ENCODE measurements at regions not wholly inside any gene's neighbourhood (a gene's known extent, or its start where the extent isn't known, plus 50 kb on each side); places are given as distances from the start of the nearest gene placed in this dataset.

DNA sequence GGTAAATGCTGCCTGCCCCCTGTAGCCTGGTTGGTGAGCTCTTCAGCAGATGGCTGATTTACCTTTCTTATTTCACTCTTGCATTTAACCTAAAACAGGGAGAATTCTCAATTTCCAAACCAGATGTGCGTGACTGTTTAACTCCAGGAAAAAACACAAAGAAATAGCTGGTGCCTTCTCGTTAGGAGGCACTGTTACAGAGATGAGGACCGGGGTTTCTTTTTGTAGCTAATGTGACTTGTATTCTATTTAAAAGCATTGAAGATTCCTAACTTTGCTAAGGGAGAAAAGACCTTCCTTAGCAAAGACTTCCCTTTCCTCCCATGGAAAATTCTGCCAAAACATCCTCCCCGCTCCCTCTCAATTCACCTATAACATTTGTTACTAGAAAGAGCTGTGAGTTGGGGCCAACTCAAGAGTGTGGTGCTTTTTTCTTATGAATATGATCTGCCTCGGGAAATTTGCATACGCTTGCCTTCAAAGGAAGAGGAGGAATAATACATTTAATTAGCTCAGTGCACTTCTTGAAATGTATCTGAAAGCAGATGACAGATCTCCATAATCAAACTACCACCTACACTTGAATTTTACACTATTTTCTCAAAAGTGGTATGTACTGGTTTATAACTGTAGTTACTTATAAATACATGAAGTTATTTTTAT is 102.0 kb upstream of the ARID2 start:
- no peak for DNase-seq (ENCODE audit: low read depth)

DNA sequence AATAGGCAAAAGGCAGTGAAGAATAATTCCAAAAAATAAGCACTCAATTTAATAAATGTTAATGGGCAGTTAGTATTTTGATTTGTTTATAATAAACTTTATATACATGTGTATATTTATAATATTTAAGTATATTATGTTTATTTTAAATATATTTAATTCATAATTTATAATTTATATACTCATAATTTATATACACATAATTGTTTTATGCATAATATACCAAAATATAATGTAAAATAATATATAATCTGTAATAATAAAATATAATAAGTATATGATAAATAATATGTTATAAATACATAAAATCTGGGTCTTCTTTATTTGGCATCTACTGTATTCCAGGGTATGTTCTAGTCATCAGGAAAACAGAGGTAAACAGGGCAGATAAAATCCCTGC is 100.2 kb upstream of the ARID2 start:
- DNase-seq (ENCODE audit: low read depth) = no peak

DNA sequence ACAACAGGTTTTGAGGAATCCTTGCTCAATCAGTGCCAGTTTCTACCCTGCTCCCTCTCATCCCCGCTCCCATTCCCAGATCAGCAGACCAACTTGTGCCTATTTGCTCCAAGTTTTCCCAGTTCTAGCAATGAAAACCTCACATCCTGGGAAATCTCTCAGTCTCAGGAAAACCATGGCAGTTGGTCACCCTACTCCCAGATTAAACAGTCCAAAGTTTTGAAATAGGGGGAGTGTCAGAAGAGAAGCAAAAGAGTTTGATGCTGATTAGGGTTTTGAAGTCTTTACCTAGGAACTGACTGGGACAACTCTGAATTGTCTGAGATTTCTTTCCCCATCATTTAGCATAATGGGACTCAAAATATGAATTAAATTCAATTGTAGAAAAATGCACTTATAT is 95.8 kb upstream of the ARID2 start:
- DNase-seq (ENCODE audit: low read depth) = no peak

DNA sequence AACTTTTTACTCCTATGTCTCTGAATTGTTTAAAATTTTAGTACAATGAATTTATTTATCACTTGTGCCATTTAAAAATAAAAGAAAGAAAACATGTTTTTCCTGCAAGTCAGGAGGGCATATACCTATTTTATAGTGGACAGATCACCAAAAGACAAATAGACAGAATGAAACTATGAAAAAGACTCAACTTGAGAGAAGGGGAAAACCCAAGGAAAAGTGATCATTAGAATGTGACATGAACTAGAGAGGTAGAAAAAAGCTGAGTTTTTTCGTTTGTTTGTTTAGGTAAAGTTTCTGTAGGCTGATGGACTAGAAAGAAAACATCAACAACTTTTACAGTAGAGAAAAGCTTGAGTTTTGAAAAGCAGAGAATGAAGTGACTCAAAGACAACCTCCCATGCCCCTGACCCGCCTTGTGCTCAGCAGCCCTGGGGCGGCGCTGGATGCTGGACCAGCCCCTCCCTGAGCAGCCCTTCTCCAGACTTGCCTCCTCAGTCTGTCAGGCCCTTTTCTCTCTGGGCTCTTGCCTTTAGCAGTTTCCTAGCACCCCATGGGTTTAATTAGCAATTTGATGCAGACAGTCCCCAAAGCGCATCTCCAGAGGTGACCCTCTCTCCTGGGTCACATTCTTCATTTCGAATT is 95.1 kb upstream of the ARID2 start:
- no peak for DNase-seq (ENCODE audit: low read depth)

DNA sequence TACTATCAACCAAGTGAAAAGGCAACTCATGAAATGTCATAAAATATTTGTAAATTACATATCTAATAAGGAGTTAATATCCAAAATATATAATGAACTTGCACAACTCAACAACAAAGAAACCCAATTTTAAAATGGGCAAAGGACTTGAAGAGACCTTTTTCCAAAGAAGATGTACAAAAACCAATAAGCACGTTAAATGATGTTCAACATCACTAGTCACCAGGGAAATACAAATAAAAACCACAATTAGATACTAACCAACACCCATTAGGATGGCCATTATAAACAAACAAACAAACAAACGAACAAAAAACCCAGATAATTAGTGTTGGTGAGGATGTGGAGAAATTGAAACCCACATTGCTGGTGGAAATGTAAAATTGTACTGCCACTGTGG is 92.3 kb upstream of the ARID2 start:
- no peak for DNase-seq (ENCODE audit: low read depth)

DNA sequence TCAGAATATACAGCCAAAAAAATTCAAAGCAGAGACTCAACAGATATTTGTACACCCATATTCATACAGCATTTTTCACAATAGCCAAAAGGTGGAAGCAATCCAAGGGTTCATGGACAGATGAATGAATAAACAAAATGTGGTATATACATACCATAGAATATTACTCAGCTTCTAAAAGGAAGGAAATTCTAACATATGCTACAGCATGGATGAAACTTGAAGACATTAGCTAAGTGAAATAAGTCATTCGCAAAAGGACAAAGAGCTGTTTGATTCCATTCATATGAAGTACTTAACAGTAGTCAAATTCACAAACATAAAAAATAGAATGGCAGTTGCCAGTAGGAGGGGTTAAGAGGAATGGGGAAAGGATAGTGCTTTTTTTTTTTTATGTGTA is 91.8 kb upstream of the ARID2 start:
- no peak for DNase-seq (ENCODE audit: low read depth)

DNA sequence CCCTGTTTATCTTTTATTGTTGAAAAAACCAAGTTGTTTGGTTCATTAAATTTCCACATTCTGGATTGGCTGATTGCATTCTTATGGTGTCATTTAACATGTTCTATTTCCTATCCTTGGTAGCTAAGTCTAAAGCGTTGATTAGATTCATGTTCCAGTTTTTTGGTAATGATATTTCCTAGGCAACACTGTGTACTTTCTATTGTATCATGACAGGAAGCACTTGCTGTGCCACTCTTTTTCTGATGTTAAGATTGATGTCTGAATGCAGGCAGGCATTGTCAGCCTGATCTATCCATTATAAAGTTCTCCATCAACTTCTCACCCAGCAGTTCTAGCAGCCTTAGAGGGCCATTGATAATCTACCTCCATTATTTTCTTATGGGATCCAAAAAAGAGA is 91.1 kb upstream of the ARID2 start:
- DNase-seq (ENCODE audit: low read depth) = no peak

DNA sequence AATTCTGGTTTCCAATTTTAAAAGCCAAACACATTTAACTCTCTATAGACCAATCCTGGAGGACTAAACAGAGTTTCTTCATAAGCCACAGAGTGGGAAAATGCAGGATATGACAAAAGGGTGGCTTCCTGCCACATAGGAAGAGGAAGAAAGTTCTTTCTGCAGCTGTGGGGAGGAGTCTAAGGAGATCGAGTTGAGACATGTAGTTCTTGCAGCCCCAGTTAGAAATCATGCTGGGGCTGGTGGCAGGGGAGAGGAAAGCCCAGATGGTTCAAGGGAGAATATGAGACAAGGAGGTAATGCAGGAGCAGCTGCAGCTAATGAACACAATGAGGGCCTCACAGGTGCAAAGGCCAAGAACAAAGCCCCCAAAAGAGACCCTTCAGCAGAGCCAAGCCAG is 85.0 kb upstream of the ARID2 start:
- no peak for DNase-seq (ENCODE audit: low read depth)

DNA sequence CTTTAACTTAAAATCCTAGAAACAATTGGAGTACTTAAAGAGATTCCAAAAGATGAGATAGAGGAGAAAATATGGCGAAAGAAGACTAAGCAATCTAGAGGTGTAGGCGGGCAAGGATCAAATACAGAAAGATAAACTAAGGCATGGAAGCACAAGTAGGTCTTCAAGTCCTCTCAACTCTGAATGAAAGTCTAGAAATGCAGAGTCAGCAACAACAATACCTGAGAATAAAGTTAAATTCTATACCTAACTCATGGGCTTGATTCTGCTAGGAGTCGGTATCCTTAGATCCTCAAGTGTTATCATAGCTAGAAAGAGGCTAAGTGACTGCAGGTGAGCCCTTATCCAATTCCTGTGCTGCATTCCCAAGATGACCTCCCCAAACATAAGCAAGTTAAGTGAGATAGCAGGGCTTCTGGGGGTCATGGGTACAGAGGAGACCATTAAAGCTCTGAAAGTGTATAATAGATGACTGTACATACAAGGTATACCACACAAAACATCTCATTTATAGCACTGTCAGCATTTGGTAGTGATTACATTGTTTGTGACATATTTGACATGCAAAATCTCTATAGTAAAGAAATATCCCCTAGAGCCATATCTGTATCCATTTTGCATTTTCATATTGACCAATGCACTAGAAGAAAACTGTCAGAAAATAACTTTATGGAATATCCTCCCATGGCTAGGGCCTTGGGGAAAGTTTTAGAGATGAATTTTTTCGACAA is 82.5 kb upstream of the ARID2 start:
- no peak for DNase-seq (ENCODE audit: low read depth)

DNA sequence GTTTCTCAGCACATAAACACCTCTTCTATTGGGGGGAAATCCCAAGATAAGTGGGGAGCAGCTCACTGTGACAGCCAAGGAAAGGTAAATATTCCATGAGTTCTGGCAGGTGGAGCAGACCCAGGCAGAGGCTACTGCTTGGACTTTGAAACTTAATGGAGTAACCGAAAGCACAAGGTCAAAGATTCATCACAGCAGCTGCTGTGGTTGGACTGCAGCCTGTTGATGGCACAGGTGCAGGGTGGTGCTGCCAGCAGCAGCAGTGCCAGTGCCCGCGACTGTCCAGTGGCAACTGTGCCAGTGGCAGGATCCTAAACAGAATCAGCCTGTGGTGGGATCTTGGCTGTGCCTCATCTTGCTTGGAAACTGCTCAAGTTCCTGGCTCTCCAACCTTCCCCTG is 81.4 kb upstream of the ARID2 start:
- no peak for DNase-seq (ENCODE audit: low read depth)

DNA sequence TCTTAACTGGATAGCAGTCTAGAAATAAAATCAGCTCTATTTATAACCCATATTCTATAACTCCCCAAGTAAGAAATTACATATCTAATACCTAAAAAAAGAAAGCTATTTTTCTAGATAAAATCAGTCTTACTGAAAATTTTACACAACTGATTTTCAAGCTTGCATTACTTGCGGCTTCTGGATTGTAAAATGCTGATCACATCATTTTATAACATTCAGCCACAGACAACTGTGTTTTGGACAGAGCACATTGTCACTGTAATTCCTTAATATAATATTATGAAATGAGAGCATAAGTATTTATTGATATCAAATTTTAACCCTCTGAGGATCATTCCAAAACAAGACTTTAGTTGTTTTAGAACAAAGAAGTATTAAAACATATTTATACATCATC is 78.5 kb upstream of the ARID2 start:
- DNase-seq (ENCODE audit: low read depth) = no peak

DNA sequence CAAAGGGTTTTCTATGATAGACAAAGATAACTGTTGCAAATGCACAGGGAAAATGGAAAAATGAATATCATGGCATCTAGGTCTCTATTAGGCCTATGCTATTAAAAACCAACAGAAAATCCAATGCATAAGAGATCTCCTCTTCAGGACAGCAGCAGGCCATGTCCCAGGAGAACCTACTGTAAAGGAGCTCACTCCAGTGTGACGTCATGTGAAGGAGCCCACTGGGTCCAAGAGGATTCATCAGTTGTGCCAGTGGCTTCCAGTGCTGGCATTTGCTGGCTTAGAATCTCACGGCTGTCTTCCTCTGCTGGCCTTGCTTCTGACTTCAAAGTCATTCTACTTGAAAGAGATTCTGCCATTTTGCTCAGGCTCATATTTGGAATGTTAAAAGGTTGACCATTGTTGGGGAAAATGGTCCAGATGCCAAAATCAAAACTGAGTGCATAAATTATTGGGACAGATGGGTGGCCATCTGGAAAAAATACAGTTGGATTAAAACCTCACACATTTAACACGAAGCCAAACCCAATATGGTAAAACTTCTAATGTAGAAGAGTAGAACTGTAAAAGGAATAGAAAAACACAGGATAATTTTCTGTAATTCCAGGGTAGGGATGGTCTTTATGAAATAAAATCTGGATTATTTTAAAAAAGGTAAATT is 75.4 kb upstream of the ARID2 start:
- no peak for DNase-seq (ENCODE audit: low read depth)

DNA sequence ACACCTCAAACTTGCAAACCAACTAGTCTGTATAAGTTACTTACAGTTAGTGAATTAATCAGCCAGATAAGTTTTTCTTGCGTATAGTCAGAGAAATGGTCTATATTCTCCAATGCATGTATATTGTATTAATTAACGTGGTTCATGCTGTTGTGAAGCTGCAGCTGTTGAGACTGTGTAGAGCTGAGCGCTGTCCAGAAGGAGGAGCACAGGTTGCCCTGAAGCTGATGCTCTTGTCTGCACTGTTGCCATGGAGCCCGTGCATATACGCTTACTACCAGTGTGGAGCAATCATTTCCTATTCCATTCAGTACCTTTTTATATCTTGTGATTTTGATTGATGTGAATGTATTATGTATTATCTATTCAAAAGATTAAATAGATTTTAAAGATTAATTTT is 74.3 kb upstream of the ARID2 start:
- peak; percentile 36 for DNase-seq (ENCODE audit: low read depth)

DNA sequence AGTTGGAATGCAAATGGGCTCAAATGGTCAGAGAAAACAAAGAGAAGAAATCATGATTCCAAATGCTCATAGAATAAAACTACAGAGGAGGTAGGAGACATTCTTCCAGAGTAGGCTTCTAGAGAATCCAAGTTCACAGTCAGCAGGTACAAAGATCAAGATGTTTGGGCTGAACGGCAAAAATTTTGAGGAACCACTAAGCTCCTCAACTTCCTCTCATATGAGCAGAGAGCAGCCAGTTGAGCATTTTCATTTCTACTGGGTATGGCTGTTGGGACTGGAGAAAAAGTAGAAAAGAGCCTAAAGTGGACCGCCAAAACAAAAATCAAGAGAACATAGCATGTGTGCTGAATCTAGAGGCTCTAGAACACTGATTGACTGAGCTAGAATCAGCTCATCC is 73.8 kb upstream of the ARID2 start:
- DNase-seq (ENCODE audit: low read depth) = no peak

DNA sequence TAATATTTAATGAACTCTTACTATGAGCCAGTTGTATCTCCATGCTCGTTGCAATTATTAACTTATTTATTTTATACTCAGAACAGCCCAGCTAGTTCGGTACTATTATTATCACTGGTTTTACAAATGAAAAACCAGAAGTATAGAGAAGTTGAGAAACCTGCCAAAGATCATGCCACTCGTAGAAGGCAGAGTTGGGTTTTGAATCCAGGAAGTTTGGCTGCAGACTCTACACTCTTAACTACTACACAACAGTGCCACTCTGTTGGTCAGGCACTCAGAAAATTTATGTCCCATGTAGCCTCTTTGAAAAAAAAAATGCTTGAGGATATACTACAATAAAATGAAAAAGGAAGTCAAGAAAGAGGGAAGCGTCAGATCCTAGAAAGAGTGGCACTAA is 71.5 kb upstream of the ARID2 start:
- no peak for DNase-seq (ENCODE audit: low read depth)

DNA sequence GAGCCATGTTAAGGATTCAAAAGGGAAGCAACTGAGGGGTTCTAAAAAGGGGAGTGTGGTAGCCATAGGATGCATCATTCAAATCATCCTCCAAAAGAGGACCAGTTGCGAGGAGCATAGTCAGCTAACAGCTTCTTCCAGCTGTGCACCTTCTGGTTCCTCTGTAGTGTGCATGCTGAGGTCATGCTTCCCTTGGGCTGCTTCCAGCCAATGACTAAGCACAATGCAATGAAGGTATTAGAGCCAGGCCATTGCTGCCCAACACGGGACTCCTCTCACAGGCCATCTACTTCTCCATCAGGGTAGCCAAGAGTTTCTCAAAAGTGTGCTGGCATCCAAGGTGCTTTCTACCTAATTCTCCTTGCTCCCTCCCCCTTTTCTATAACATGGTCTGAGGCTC is 69.2 kb upstream of the ARID2 start:
- DNase-seq (ENCODE audit: low read depth) = no peak

DNA sequence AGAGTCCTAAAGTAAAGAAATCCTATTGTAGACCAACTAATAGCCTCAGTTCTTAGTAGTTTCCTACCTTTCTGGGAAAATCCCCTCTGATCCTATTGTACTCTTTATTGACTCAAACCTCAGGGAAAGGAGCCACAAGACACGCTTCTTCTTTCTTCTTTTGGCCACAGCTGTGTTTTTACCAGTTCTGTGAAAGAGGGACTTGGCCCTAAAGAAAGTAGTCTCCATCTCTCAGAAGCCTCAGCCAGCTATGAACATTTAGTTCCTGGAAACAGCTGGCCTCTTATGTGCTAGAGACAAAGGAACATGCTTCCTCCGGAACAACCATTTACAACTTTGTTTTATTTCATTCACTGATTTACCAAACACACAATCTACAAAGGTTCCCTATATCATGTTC is 66.1 kb upstream of the ARID2 start:
- no peak for DNase-seq (ENCODE audit: low read depth)

DNA sequence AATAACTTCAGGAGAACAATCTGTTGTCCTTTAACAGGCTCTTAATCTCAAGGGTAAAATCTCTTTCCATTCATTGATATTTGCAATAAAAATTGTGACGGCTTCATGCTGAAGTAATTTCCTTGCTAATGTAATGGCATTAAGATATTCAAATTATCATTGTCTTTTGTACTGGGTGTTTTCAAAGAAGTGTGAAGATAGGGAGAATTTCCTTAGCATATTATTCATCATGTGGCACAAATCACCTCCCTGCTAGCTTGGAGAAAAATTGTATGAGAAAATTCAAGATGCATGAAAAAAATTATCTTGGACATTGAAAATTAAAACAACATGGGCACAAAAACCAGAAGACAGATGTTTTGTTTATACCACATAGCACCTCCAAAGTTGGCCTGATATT is 63.6 kb upstream of the ARID2 start:
- no peak for DNase-seq (ENCODE audit: low read depth)

DNA sequence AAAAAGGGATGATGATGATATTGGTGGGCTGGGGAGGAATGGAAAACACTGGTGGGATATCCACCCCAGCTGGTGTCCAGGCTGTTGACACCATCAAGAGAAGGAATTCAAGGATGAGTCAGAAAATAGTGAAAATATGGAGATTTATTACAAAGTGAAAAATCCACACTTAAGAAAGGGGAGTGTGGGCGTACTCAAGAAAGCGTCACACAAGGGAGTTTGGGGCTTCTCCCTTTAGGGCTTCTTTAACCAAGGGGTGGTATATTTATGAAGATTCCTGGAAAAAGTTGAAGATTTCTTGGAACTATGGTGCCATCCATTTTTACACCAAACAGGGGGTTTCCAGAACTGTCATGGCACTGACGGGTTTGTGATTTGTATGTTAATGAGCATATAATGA is 63.1 kb upstream of the ARID2 start:
- no peak for DNase-seq (ENCODE audit: low read depth)

DNA sequence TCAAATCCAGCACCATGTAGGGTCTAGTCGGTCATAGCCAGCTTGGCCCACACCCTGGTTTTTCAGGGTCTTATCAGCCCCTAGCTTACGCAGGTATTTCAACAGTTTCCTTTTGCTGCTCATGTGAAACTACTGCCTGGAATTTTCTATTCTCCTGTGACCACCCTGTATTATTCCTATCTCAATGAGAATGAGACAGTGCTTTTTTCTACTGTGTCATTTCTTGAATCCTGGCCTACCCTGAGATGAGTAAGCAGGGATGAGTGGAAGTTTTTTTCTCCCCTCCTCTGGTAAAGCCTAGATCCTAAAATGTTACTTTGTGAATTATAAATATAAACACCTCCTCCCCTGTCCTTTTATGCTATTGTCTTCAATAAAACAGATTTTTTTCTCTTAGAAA is 62.7 kb upstream of the ARID2 start:
- no peak for DNase-seq (ENCODE audit: low read depth)

DNA sequence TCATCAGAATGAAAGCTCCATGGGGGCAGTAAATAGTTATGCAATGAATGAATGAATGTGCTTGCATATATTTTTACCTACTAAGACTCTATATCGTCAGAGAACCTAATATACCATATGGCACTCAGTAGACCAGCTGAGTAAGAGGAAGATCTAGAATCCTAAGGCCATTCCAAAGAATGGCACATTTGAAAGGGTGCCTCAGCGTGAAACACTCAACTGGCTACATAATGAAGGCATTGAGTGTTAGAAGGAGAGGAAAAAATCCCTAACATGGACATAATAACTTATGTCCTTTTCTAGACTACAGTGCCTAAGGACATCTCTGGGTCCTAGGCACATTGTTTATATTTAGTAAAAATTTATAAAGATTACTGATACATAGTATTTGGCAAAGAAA is 61.7 kb upstream of the ARID2 start:
- no peak for DNase-seq (ENCODE audit: low read depth)

DNA sequence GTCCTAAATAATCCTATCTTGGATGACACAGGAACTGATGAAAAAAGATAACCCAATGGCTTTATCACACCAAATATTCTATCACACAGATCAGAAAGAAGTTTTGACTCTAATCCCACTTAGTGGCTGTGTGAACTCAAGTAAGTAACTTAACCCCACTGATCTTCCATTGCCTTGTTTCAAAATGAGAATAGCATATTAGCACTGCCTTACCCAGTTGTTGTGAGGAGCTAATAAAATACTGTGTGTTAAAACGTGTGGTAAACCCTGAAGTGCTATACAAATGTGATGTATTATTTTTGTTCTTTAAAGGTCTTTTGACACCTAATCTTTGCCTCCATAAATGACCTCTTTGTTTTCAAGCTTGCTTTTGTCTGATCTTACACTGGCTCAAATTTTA is 60.9 kb upstream of the ARID2 start:
- DNase-seq (ENCODE audit: low read depth) = no peak

DNA sequence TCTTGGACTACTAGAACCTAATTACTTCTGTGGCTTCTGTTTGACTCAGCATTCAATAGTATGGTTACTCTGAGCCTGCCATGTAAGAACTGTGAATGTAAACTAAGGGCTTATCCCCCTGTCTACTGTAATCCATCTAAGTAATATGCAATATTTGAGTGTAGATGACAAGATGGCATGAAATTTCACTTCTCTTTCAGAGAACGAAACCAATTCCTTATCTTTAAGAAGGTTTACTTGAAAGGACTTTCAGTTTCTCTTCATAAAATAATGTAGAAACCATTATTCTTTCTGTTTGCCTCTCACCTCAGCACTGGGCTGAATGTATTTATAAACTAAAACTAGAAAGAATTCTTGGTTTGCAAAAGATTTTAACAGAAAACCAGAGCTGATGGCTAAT is 60.4 kb upstream of the ARID2 start:
- DNase-seq (ENCODE audit: low read depth) = no peak

Measured in T-helper 22 cell (primary cell).